AML-193 (cell line): ENCODE measurements at regions not wholly inside any gene's neighbourhood (a gene's known extent, or its start where the extent isn't known, plus 50 kb on each side); places are given as distances from the start of the nearest gene placed in this dataset.
A peak's percentile ranks its signal among the peaks of the same experiment; 100 is the strongest.

Source experiments
- DNase-seq, 2 experiments: peaks; one replicate each; lab custom pipeline; 2025; lab: John Stamatoyannopoulos, UW

GRCh38 chr7:27299861-27300260, 57.3 kb downstream of the EVX1 start:
- no peak for DNase-seq

GRCh38 chr7:27300421-27300820, 57.8 kb downstream of the EVX1 start:
- peak; percentile 50 to 61 for DNase-seq

GRCh38 chr7:27302590-27302989, 60.0 kb downstream of the EVX1 start:
- DNase-seq: no peak

DNA sequence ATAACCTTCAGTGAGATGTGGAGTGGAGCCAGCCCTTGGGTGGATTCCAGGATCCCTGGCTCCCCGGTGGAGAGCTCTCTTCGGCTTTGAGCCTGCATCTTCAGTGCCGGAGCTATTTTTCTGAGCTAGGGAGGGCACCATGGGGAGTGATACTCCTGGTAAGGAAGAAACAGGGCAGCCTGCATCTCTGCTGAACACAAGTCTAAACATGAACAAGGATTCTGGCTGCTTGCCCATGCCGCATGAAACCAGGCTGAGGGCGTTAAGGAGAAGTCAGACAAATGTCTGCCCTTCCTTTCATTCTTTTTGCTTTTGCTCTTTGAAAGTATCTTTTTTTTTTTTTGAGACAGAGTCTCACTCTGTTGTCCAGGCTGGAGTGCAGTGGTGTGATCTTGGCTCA, 60.4 kb downstream of the EVX1 start:
- no peak for DNase-seq

- no peak for DNase-seq
Measured at GRCh38 chr7:27305854-27306253, 63.3 kb downstream of the EVX1 start.

DNA sequence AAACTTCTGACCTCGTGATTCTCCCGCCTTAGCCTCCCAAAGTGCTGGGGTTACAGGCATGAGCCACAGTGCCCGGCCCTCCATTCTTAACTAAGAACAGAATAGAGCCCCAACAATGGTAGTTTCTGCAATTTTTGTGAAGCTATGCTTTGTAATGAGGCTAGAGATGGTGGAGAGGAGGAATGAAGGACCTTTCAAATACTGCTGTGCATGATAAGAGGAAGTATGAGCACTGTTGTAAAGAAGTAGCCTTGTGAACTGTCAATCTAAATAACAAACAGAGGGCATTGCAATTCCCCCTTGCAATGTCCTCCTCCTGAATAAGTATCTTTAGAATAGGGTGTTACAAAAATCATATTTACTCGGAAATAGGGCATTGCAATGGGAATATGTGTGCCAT, 70.2 kb downstream of the EVX1 start:
- no peak for DNase-seq

- no peak for DNase-seq
Measured at GRCh38 chr7:27314111-27314510, 71.5 kb downstream of the EVX1 start.

- DNase-seq: no peak
Measured at GRCh38 chr7:27315066-27315465, 72.5 kb downstream of the EVX1 start.

DNA sequence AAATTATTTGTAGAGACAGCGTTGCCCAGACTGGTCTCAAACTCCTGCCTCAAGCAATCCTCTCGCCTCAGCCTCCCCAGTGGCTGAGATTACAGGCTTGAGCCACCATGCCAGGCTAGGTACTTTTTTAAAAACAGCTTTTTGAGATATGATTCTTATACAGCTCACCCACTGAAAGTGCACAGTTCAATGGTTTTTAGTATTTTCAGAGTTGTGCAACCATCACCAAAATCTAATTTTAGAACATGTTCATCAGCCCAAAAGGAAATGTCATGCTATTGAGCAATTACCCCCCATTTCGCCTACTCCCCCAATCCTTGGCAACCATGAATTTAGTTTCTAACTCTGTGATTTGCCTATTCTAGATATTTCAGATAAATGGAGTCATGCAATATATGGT, 73.7 kb downstream of the EVX1 start:
- peak; percentile 56 to 59 for DNase-seq

- DNase-seq: no peak
Measured at GRCh38 chr7:27324246-27324645, 81.6 kb downstream of the EVX1 start.

DNA sequence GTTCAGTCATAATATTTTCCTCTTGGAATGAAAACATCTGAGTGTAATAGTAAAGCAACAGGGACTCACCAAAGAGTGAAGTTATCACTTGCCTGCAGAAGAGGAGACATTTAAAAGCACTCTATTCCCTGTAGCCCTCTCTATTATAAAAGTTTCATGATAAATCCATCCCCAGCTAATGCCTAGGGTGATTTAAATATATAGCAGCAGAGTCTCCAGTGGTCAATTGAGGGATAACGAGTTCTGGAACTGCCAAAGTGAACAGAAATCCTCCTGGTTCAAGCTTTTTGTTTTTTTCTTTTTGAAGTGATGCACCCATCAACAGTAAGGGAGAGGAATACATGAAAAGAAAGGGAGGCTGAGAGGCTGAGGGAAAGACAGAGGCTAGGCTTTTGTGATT, 87.3 kb downstream of the EVX1 start:
- DNase-seq: no peak

GRCh38 chr7:27339478-27339877, 96.9 kb downstream of the EVX1 start:
- DNase-seq: peak; percentile 93 to 96

- DNase-seq: no peak
Measured at GRCh38 chr7:27344471-27344870, 101.9 kb downstream of the EVX1 start.

DNA sequence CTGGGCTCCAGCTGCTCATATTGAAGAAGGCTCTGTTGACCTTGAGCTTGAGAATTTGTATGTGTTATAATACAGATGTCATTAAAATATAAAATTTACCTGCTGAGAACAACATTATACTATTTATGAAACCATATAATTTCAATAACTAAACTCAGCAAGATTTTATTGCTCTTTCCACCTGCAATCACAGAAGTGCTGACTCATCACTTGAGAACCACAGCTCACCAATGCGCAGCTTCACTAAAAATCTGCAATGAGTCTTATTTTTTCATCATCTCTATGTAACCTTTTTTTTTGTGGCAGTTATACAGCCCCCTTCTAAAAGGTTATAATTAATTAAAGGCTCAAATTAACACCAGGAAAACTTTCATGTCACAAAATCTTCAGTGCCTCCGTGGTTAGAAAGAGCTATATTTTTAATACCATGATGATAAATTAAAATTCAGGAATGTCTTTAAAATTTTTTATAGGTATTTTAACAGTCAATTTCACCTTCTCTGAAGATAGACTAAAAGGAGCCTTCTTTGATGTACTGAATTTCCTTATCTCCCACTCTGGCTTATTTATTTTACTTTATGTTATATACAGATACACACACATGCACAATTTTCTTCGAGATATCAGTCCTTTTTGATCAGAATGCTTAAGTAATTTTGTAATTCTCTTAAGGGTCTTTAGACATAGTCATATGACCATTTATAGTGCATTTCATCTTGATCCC, 102.7 kb downstream of the EVX1 start:
- DNase-seq: no peak

DNA sequence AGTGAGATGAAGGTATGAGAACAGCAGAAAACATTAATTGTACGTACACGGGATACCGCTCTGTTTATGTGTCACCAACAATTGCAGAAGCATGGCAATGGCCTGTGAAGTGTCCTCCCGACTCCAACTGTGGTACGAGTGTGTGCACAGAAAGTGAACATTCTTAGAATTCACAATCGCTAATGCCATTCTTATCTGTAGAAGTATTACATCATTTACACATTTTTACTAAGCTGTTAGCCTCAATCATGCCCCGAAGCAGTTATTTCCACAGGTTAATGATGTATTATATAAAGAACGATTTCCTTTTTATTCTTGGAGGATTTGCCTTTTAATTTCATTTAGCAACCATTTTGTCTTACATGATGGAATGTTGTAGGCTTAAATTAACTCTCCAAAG, 103.4 kb downstream of the EVX1 start:
- DNase-seq: no peak

- no peak for DNase-seq
Measured at GRCh38 chr7:27346531-27347275, 104.1 kb downstream of the EVX1 start.

GRCh38 chr7:27347276-27347640, 104.7 kb downstream of the EVX1 start:
- DNase-seq: no peak

DNA sequence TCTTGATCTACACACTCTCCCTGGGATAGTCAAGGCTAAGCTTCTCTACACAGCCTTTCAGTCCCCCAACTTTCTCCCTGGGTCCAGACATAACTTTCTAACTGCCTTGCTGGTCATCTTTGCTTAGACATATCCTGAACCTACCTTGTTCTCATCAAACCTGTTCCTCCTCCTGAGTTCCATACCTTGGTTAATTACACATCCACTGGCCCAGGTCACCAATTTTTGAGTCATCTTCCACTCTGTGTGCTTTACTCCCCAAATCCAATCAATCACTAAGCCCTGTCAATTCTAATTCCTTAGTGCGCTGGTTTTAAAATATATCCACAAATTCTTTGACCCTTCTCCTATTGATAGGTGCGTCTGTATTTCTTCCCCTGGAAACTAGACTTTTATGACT, 107.0 kb downstream of the EVX1 start:
- no peak for DNase-seq

DNA sequence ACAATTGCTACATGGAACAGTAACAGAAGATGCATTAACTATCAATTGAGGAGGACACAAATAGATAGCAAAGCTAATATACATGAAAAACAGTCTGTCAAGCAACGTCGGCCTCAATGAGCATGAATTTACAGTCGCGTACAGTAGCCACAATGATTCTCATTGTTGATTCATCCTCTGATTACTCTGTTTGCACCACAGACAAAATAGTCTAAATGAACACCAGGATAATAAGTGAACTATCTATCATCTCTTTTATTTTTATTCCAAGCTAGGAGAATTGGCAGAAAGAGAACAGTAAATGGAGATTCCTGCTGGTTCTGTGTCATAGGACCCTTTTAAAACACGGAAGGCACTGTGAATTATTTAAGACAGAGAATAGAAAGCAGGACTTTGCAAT, 108.5 kb downstream of the EVX1 start:
- DNase-seq: no peak

- DNase-seq: no peak
Measured at GRCh38 chr7:27351786-27352185, 109.2 kb downstream of the EVX1 start.

DNA sequence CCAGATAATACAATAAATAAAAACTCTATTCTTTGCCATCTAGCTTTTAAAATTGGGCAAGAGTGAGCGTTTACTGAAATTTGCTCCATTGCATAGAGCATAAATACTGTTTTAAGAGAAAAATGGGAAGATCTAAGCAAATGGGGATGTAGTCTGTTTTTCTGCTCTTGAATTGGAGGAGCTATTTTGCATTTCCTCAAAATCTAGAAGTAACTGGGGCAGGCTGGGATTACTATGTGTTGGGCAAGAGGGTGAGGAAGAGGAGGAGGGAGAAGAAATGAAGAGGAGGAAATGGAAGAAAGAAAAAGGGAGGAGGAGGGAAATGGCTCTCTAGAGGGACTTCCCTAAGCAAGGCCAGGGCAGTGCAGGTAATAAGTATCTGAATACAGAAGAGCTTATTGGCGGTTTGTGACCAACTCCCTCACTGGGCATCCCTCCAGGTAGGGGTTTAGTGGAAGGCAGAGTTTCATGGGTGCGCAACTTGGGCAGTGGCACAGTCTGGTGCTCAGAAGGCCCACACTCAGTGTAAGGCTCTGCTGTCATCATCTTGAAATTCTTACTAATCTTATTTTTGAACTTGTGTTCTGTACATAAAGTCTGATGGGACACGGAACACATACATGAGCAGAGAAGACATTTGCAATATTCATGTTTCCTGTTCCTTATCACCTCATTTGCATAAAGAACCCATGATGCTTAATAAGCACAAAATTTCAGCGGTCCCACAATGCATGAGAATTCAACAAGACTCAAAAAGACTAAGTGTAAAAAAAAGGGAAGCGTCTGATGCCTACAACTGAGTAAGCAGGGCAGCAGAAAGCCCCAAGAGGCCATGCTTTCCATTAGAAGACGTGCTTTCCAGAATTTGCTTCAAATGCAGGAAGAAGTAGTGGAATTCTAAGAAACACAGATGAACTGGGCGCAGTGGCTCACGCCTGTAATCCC, 116.9 kb downstream of the EVX1 start:
- peak; percentile 7 to 24 for DNase-seq

GRCh38 chr7:27361522-27361921, 118.9 kb downstream of the EVX1 start:
- DNase-seq: no peak

- no peak for DNase-seq
Measured at GRCh38 chr7:27362026-27362425, 119.4 kb downstream of the EVX1 start.
